SK-N-SH (cell line): ENCODE measurements at regions not wholly inside any gene's neighbourhood (a gene's known extent, or its start where the extent isn't known, plus 50 kb on each side); places are given as distances from the start of the nearest gene placed in this dataset.

Experiments used
- CTCF ChIA-PET: fragments of 300-600, 350-600 bp; formaldehyde crosslinking; extraction: SDS; loops from one replicate; lab custom pipeline; 2021; lab: Yijun Ruan, JAX
- POLR2A ChIA-PET: fragments of 350-600 bp; sonication (Branson Sonifier 250); formaldehyde crosslinking; extraction: SDS; loops from one replicate; lab custom pipeline; 2020; ENCODE audit warnings: antibody characterized with exemption, inconsistent platforms; lab: Yijun Ruan, JAX
- DNase-seq: peaks from one replicate; pipeline ENCODE4 v3.0.0; 2012
- H2AFZ ChIP-seq: fragments of 200-600 bp; sonication (generic); 2 replicates; pipeline ENCODE4 v1.8.1; 2016; ENCODE audit warnings: antibody characterized with exemption, mild to moderate bottlenecking, low read depth
- H3F3A ChIP-seq: fragments of 200-600 bp; sonication (generic); replicated peaks from 2 replicates; pipeline ENCODE3; 2016; ENCODE audit warnings: antibody characterized with exemption, mild to moderate bottlenecking; ENCODE audit not compliant: insufficient read depth
- H3K27ac ChIP-seq, 2 experiments: fragments of 200-500 bp in 1 of 2; fragments of 200-600 bp in 1 of 2; sonication (Bioruptor generic) in 1 of 2; sonication (generic), shearing (Covaris generic) in 1 of 2; 2 replicates each; pipeline versions ENCODE4 v1.5.1 to v1.6.1; 2014 to 2016; ENCODE audit warnings: low read depth in 2 of 2, inconsistent platforms in 1 of 2, low read length in 1 of 2, mild to moderate bottlenecking in 1 of 2, mixed read lengths in 1 of 2
- H3K27me3 ChIP-seq: fragments of 200-600 bp; sonication (generic), shearing (Covaris generic); 2 replicates; pipeline ENCODE4 v1.6.1; 2016; ENCODE audit warnings: mixed run types; ENCODE audit not compliant: insufficient read depth
- H3K36me3 ChIP-seq, 2 experiments: fragments of 200-500 bp in 1 of 2; fragments of 200-600 bp in 1 of 2; sonication (Bioruptor generic) in 1 of 2; sonication (generic) in 1 of 2; replicated peaks in 1 of 2; 2 replicates each; pipeline versions ENCODE3 to v1.5.1; 2014 to 2016; ENCODE audit warnings: low read length in 1 of 2, mild to moderate bottlenecking in 1 of 2; ENCODE audit not compliant: insufficient read depth in 2 of 2, control insufficient read depth in 1 of 2
- H3K4me1 ChIP-seq, 2 experiments: fragments of 200-500 bp in 1 of 2; fragments of 200-600 bp in 1 of 2; sonication (Bioruptor generic) in 1 of 2; sonication (generic), shearing (Covaris generic) in 1 of 2; 2 replicates each; pipeline versions ENCODE4 v1.5.1 to v1.6.1; 2014 to 2016; ENCODE audit warnings: low read depth in 1 of 2, low read length in 1 of 2, mixed run types in 1 of 2; ENCODE audit not compliant: insufficient read depth in 2 of 2, control insufficient read depth in 1 of 2
- H3K4me2 ChIP-seq: fragments of 200-600 bp; sonication (generic), shearing (Covaris generic); 2 replicates; pipeline ENCODE4 v1.6.1; 2017; ENCODE audit warnings: mixed run types
- H3K4me3 ChIP-seq, 2 experiments: fragments of 200-500 bp in 1 of 2; fragments of 200-600 bp in 1 of 2; sonication (Bioruptor generic) in 1 of 2; sonication (generic), shearing (Covaris generic) in 1 of 2; 2 replicates each; pipeline versions ENCODE4 v1.5.1 to v1.8.1; 2014 to 2016; ENCODE audit warnings: low read depth in 2 of 2, inconsistent platforms in 1 of 2, low read length in 1 of 2, mild to moderate bottlenecking in 1 of 2, mixed read lengths in 1 of 2, moderate library complexity in 1 of 2
- H3K79me2 ChIP-seq: fragments of 200-600 bp; sonication (generic); 2 replicates; pipeline ENCODE4 v1.8.1; 2017; ENCODE audit warnings: mild to moderate bottlenecking; ENCODE audit not compliant: insufficient read depth
- H3K9ac ChIP-seq: fragments of 200-600 bp; sonication (generic); 2 replicates; pipeline ENCODE4 v1.6.1; 2017; ENCODE audit warnings: mixed run types
- H3K9me2 ChIP-seq: fragments of 200-600 bp; sonication (generic); 2 replicates; pipeline ENCODE4 v1.6.1; 2017; ENCODE audit warnings: mixed run types
- H3K9me3 ChIP-seq: fragments of 200-600 bp; sonication (generic); 2 replicates; pipeline ENCODE4 v1.6.1; 2017; ENCODE audit warnings: mixed run types, mild to moderate bottlenecking, moderate library complexity
- H4K20me1 ChIP-seq: fragments of 200-600 bp; sonication (generic); 2 replicates; pipeline ENCODE4 v1.6.1; 2017; ENCODE audit warnings: mild to moderate bottlenecking, mixed run types; ENCODE audit not compliant: insufficient read depth
- CHD2 ChIP-seq: fragments of 150-350 bp; IDR thresholded peaks from 2 replicates; pipeline ENCODE4 v1.6.1; 2018; ENCODE audit warnings: low read length; ENCODE audit not compliant: partially characterized antibody
- CTCF ChIP-seq: fragments of 200-600 bp; sonication (generic); IDR thresholded peaks from 2 replicates; pipeline ENCODE4 v1.6.1; 2017; ENCODE audit warnings: antibody characterized with exemption, mild to moderate bottlenecking, moderate library complexity
- ELF1 ChIP-seq: IDR thresholded peaks from 2 replicates; pipeline ENCODE4 v1.4.0; 2012
- EZH2phosphoT487 ChIP-seq: fragments of 200-600 bp; sonication (generic); IDR thresholded peaks from 2 replicates; pipeline ENCODE4 v1.6.1; 2017; ENCODE audit warnings: low read depth, mixed run types, mild to moderate bottlenecking, antibody characterized with exemption, moderate library complexity, borderline replicate concordance
- FOSL2 ChIP-seq: IDR thresholded peaks from 2 replicates; pipeline ENCODE4 v1.4.0; 2012; ENCODE audit warnings: low read depth, mild to moderate bottlenecking, moderate library complexity, borderline replicate concordance
- FOXM1 ChIP-seq: IDR thresholded peaks from 2 replicates; pipeline ENCODE4 v1.4.0; 2012; ENCODE audit warnings: low read depth, mild to moderate bottlenecking
- MAX ChIP-seq: IDR thresholded peaks from 2 replicates; pipeline ENCODE4 v1.4.0; 2012; ENCODE audit warnings: low read depth
- NRF1 ChIP-seq: IDR thresholded peaks from 2 replicates; pipeline ENCODE4 v1.6.1; 2012; ENCODE audit warnings: low read depth, mild to moderate bottlenecking, low read length
- RFX5 ChIP-seq: IDR thresholded peaks from 2 replicates; pipeline ENCODE4 v1.6.1; 2012; ENCODE audit warnings: mild to moderate bottlenecking, improper control_type of control experiment, low read length
- SIN3A ChIP-seq: IDR thresholded peaks from 2 replicates; pipeline ENCODE4 v1.6.1; 2012; ENCODE audit warnings: low read depth, mild to moderate bottlenecking, low read length, moderate library complexity, borderline replicate concordance
- SMC3 ChIP-seq: IDR thresholded peaks from 2 replicates; pipeline ENCODE4 v1.6.1; 2012; ENCODE audit warnings: low read depth, low read length, improper control_type of control experiment
- TAF1 ChIP-seq: IDR thresholded peaks from 2 replicates; pipeline ENCODE4 v1.6.1; 2012; ENCODE audit warnings: low read depth, mild to moderate bottlenecking, low read length, moderate library complexity, borderline replicate concordance
- TCF12 ChIP-seq: IDR thresholded peaks from 2 replicates; pipeline ENCODE4 v1.4.0; 2012
- TEAD4 ChIP-seq: IDR thresholded peaks from 2 replicates; pipeline ENCODE4 v1.4.0; 2012; ENCODE audit warnings: mild to moderate bottlenecking, borderline replicate concordance; ENCODE audit not compliant: insufficient read depth
- YY1 ChIP-seq: IDR thresholded peaks from 2 replicates; pipeline ENCODE4 v1.4.0; 2012; ENCODE audit warnings: low read depth, mild to moderate bottlenecking
- whole genome bisulfite sequencing: methylation state at CpG from one replicate; pipeline ENCODE4 v1.1.6; 2017; ENCODE audit warnings: low lambda C conversion rate; 5-methylcytosine and 5-hydroxymethylcytosine counted together
- TF ChIP-seq, protein P1 (sequence below): fragments of 150-350 bp; IDR thresholded peaks from 2 replicates; pipeline ENCODE4 v1.6.1; 2016; ENCODE audit warnings: mild to moderate bottlenecking, low read depth, low read length
- TF ChIP-seq, protein P2 (sequence below): IDR thresholded peaks from 2 replicates; pipeline ENCODE4 v1.6.1; 2012; ENCODE audit warnings: mild to moderate bottlenecking, low read depth, low read length, moderate library complexity
- TF ChIP-seq, protein P3 (sequence below): IDR thresholded peaks from 2 replicates; pipeline ENCODE4 v1.4.0; 2012; ENCODE audit warnings: low read depth, borderline replicate concordance

GRCh38 chr16:5653041-5653440, 555.4 kb upstream of the EEF2KMT start:
- Histone ChIP-seq H3F3A (no peaks in the 10 kb centered on the region), H3K27ac (no peak overlapping the region), H3K9me3 (no peaks in the 10 kb centered on the region), H3K4me3 (no peak overlapping the region), H2AFZ (no peak overlapping the region), H3K4me2 (no peak overlapping the region), H3K27me3 (no peaks in the 10 kb centered on the region), H3K36me3 (no peaks in the 10 kb centered on the region), H3K9me2 (no peaks in the 10 kb centered on the region), H4K20me1 (no peaks in the 10 kb centered on the region), H3K79me2 (no peaks in the 10 kb centered on the region), H3K4me1 (peaks cover 0 to 6% of the 10 kb centered on the region in 2 experiments; a peak in 1 of 4 replicates), H3K9ac (no peak overlapping the region)
- DNase-seq, result no peak
- ChIA-PET POLR2A (no interaction called here), CTCF (interaction anchor here (1.5 to 3.5 kb wide), 2 partner anchors 13 to 19 kb away, joined by 5 to 15 read pairs; no protein-coding TSS in a partner anchor)
- 68% methylated on average over 10 of the region's 10 CpGs for WGBS
- TF ChIP-seq FOSL2, result no peak
- no peak for TF ChIP-seq ELF1
- no peak for TF ChIP-seq RFX5

DNA sequence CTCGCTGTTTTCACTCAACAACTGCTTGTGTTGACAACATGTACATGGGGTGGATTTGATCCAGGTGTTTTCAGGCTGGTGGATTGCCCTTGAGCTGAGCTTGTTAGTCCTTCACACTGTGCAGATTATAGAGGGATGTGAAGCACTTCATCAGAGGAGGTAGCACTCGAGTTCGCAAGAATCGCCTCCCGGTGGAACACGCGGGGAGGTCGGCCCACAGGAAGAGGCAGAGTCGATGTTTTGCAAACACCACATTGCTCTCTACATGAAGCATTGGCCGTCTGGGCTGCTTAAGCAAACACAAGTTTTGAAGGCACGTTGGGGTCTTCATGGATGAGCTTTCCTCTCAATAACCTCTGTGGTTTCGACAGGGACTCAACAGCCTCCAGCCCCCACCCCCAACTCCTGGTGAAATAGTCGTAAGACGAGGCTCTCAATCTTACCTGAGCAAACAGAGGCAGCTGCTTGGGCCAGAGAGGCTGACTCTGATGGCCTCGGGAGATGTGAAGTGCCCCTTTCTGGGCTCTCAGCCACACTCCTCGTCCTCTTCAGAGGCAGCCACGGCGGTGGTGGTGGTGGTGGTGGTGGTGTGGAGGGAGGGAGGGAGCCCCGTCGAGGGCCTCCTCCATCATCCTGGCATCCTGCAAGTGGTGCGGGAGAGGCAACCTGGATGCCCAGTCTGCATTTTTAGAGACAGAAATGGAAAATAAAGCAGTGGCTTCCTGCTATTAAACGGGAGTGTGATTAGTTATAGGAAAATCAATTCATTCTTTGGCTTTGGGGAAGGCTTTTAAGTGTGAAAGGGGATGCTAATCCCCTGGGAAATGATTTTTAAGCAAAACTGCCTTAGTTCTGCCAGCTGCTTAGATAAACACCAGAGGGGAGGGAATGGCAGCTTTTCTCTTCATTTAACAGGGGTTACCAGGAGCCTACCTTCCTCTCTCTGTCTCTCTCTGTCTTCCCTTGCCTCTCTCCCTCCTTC, 552.5 kb upstream of the EEF2KMT start:
- Histone ChIP-seq H3K27me3 (no peaks in the 10 kb centered on the region), H3K4me2 (no peak overlapping the region), H3F3A (no peaks in the 10 kb centered on the region), H3K4me3 (no peak overlapping the region), H3K36me3 (no peaks in the 10 kb centered on the region), H3K79me2 (no peaks in the 10 kb centered on the region), H2AFZ (no peak overlapping the region), H3K9ac (no peak overlapping the region), H3K9me3 (no peaks in the 10 kb centered on the region), H3K9me2 (no peaks in the 10 kb centered on the region), H3K27ac (no peak overlapping the region), H3K4me1 (peaks cover 0 to 6% of the 10 kb centered on the region in 2 experiments; a peak in 1 of 4 replicates), H4K20me1 (no peaks in the 10 kb centered on the region)
- ChIA-PET CTCF (no interaction called here), POLR2A (no interaction called here)
- DNase-seq, result no peak
- WGBS, result 21% methylated on average over 16 of the region's 22 CpGs
- TF ChIP-seq YY1 (no peak), SMC3 (no peak), MAX (no peak), FOXM1 (no peak), RFX5 (no peak), CHD2 (no peak), TAF1 (no peak), EZH2phosphoT487 (no peak), CTCF (no peak), TCF12 (no peak), SIN3A (no peak), NRF1 (no peak), ELF1 (no peak), TEAD4 (no peak)
- TF ChIP-seq, protein P1, sequence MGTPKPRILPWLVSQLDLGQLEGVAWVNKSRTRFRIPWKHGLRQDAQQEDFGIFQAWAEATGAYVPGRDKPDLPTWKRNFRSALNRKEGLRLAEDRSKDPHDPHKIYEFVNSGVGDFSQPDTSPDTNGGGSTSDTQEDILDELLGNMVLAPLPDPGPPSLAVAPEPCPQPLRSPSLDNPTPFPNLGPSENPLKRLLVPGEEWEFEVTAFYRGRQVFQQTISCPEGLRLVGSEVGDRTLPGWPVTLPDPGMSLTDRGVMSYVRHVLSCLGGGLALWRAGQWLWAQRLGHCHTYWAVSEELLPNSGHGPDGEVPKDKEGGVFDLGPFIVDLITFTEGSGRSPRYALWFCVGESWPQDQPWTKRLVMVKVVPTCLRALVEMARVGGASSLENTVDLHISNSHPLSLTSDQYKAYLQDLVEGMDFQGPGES, result no peak
- TF ChIP-seq, protein P2, sequence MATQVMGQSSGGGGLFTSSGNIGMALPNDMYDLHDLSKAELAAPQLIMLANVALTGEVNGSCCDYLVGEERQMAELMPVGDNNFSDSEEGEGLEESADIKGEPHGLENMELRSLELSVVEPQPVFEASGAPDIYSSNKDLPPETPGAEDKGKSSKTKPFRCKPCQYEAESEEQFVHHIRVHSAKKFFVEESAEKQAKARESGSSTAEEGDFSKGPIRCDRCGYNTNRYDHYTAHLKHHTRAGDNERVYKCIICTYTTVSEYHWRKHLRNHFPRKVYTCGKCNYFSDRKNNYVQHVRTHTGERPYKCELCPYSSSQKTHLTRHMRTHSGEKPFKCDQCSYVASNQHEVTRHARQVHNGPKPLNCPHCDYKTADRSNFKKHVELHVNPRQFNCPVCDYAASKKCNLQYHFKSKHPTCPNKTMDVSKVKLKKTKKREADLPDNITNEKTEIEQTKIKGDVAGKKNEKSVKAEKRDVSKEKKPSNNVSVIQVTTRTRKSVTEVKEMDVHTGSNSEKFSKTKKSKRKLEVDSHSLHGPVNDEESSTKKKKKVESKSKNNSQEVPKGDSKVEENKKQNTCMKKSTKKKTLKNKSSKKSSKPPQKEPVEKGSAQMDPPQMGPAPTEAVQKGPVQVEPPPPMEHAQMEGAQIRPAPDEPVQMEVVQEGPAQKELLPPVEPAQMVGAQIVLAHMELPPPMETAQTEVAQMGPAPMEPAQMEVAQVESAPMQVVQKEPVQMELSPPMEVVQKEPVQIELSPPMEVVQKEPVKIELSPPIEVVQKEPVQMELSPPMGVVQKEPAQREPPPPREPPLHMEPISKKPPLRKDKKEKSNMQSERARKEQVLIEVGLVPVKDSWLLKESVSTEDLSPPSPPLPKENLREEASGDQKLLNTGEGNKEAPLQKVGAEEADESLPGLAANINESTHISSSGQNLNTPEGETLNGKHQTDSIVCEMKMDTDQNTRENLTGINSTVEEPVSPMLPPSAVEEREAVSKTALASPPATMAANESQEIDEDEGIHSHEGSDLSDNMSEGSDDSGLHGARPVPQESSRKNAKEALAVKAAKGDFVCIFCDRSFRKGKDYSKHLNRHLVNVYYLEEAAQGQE, result no peak
- TF ChIP-seq, protein P3, sequence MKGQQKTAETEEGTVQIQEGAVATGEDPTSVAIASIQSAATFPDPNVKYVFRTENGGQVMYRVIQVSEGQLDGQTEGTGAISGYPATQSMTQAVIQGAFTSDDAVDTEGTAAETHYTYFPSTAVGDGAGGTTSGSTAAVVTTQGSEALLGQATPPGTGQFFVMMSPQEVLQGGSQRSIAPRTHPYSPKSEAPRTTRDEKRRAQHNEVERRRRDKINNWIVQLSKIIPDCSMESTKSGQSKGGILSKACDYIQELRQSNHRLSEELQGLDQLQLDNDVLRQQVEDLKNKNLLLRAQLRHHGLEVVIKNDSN, result no peak
